Upper lobe of left lung (tissue), 4 donors: ENCODE measurements at regions not wholly inside any gene's neighbourhood (a gene's known extent, or its start where the extent isn't known, plus 50 kb on each side); places are given as distances from the start of the nearest gene placed in this dataset.

Experiments
- POLR2A ChIP-seq, 4 donors: fragments of 450-650 bp; IDR thresholded peaks; one replicate each; pipeline ENCODE4 v1.5.1; 2016 to 2017; ENCODE audit warnings: antibody characterized with exemption in 4 of 4, mild to moderate bottlenecking in 2 of 4
- POLR2AphosphoS5 ChIP-seq, 2 donors: sonication (generic); formaldehyde crosslinking; IDR thresholded peaks; one replicate each; pipeline ENCODE4 v1.5.1; 2017; ENCODE audit warnings: antibody characterized with exemption in 2 of 2
- TF ChIP-seq, protein P1 (sequence below), 6 experiments: fragments of 450-650 bp in 4 of 6; fragments of 200-600 bp in 2 of 6; sonication (generic) in 2 of 6; IDR thresholded peaks; one replicate each; pipeline ENCODE4 v1.5.1; 2016 to 2019; ENCODE audit warnings: antibody characterized with exemption in 6 of 6

DNA sequence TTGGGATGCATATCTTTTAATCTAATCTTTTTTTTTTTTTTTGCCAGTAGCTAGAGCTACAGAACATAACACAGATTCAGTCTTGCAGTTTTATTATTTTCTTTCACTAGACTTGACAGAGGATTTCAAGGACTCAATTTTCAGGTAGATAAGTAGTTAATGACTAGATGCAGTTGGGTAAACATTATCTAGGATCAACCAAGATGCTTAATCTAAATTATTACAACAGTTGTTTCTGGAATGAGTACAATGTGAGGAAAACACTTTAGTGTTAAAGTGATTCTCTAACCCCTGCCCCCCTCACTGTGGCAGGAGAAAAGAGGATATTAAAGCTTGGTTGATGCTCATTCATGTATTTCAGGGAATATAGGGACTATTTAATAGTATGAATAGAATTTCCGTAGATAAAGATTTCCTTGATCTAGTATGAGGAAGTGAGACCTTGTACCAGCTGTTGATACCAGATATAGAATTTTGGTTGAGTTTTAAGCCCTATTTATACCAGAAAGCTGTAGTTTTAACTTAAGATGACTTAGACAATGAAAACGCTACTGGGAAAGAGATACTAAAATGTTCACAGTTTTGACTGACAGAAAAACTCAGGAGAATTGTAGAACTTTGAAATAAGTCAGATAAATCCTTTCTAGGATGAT is 389.0 kb upstream of the C2CD4B start:
- TF ChIP-seq POLR2AphosphoS5 (IDR thresholded peaks at IDR 0.05) (no peak), POLR2A (IDR thresholded peaks at IDR 0.05) (no peak)
- TF ChIP-seq, protein P1, sequence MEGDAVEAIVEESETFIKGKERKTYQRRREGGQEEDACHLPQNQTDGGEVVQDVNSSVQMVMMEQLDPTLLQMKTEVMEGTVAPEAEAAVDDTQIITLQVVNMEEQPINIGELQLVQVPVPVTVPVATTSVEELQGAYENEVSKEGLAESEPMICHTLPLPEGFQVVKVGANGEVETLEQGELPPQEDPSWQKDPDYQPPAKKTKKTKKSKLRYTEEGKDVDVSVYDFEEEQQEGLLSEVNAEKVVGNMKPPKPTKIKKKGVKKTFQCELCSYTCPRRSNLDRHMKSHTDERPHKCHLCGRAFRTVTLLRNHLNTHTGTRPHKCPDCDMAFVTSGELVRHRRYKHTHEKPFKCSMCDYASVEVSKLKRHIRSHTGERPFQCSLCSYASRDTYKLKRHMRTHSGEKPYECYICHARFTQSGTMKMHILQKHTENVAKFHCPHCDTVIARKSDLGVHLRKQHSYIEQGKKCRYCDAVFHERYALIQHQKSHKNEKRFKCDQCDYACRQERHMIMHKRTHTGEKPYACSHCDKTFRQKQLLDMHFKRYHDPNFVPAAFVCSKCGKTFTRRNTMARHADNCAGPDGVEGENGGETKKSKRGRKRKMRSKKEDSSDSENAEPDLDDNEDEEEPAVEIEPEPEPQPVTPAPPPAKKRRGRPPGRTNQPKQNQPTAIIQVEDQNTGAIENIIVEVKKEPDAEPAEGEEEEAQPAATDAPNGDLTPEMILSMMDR (IDR thresholded peaks at IDR 0.05): no peak
